NCI-H1092 treated with DMSO at 0.1 percent for 48 hours (cell line): ENCODE measurements at regions not wholly inside any gene's neighbourhood (a gene's known extent, or its start where the extent isn't known, plus 50 kb on each side); places are given as distances from the start of the nearest gene placed in this dataset.
"Not testable (repeated sequence)": the region's sequence is repeated elsewhere in the genome, so short reads cannot be mapped to it uniquely, and the experiment has no call there.

Source experiments
- DNase-seq: peaks from one replicate; lab custom pipeline; 2025; lab: John Stamatoyannopoulos, UW

- DNase-seq: no peak
These were observed 629.2 kb downstream of the KLHL13 start for GRCh38 chrX:117487421-117487820.

- DNase-seq: no peak
These were observed 632.7 kb downstream of the KLHL13 start for GRCh38 chrX:117483950-117484349.

- DNase-seq: no peak
These were observed 658.2 kb downstream of the KLHL13 start for GRCh38 chrX:117458243-117458968.

- no peak for DNase-seq
These were observed 660.8 kb downstream of the KLHL13 start for GRCh38 chrX:117455787-117456186.

GRCh38 chrX:117429501-117429900 is 687.1 kb downstream of the KLHL13 start:
- DNase-seq: no peak

- DNase-seq: no peak
These were observed 709.0 kb downstream of the KLHL13 start for GRCh38 chrX:117407449-117408150.

GRCh38 chrX:117400839-117401238 is 715.8 kb downstream of the KLHL13 start:
- DNase-seq: no peak

- DNase-seq: no peak
These were observed 716.6 kb downstream of the KLHL13 start for GRCh38 chrX:117400005-117400404.

- no peak for DNase-seq
These were observed 718.8 kb downstream of the KLHL13 start for GRCh38 chrX:117397844-117398243.

- DNase-seq: not testable (repeated sequence)
These were observed 722.0 kb downstream of the KLHL13 start for GRCh38 chrX:117394506-117395070.

GRCh38 chrX:117392360-117392759 is 724.2 kb downstream of the KLHL13 start:
- DNase-seq: not testable (repeated sequence)

GRCh38 chrX:117376460-117376859 is 740.1 kb downstream of the KLHL13 start:
- DNase-seq: no peak

GRCh38 chrX:117335209-117335608 is 781.4 kb downstream of the KLHL13 start:
- DNase-seq: no peak

GRCh38 chrX:117327373-117327772 is 789.2 kb downstream of the KLHL13 start:
- DNase-seq: no peak

- DNase-seq: no peak
These were observed 790.9 kb downstream of the KLHL13 start for GRCh38 chrX:117325706-117326105.

- DNase-seq: no peak
These were observed 811.3 kb downstream of the KLHL13 start for GRCh38 chrX:117305168-117305766.

GRCh38 chrX:117301086-117301485 is 815.5 kb downstream of the KLHL13 start:
- no peak for DNase-seq

GRCh38 chrX:117291760-117292159 is 824.9 kb downstream of the KLHL13 start:
- DNase-seq: no peak

- no peak for DNase-seq
These were observed 812.2 kb upstream of the CT83 start for GRCh38 chrX:117274965-117275364.
